ENCODE measurements at regions not wholly inside any gene's neighbourhood (a gene's known extent, or its start where the extent isn't known, plus 50 kb on each side); places are given as distances from the start of the nearest gene placed in this dataset.

DNA sequence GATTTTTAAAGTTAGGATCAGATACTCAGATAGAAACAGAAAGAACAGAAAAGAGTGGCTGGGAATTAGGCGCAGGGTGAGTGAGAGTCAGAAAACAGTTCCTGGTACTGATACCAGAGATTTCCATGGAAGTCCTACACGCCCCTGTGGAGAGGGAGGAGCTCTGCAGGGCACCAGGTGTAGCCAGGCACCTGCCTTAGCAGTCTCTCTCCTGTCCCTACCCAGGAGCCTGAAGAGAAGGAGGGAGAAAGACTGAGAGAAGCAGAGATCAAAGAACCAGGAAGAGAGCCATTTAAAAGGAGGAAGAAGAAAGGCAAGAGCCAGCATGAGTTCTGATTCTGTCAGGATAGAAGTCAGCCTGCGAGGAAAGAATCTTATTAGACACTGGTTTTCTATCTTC lies 65.0 kb downstream of the CBLN1 start:
- peak; percentile 15 for DNase-seq

DNA sequence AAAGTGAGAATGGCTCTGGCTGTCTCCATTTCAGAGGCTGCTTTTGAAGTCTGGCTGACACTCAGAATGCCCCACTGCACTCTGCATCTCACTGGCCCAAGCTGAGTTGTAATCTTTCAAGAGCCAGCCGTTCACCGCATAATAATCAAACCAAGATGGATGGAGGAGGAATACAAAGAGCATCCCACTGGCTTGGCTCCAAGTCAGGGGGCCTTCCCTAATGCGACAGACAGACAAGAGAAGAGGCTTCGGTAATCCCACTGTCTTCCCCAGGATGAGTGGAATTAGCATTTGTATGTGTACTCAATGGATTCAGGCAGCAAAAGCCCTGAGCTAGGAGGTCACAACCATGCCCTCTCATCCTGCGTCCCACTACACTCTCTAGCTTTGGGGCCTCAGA lies 68.0 kb downstream of the CBLN1 start:
- no peak for DNase-seq

DNA sequence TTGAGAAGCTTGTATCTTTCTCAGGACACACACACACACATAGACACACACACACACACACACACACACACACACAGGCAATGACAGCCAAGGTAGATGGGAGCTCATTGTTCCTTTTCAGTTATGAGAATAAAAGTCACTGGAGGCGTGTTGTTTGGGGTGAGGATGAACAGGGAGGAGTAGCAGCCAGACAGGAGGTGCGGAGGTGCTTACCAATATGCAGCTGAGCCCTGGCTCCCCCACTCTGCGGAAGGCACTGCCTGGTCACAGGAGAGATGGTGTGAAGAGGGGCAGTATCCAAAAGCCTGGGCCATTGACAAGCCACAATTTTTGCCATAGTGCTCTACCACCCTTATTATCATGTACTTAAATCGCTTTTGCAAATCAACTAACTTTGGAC lies 77.4 kb downstream of the CBLN1 start:
- no peak for DNase-seq

DNA sequence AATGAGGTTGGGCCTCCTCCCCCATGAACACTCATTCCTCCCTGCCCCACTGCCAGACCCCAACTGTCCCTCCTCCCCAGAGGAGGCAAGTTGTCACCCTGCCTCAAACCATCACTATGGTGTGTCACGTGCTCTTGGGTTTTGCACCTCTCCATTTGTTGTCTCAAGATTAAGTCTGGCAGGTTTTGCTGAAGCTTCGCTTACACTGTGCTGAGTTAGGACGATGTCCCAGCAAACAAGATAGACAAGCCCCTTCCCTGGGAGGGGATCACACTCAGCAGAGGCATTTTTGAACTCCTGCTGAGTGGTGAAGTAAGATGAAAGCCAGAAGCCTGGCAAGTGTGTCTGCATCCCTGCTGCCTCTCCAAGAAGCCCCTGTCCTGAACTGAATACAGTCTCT lies 78.3 kb downstream of the CBLN1 start:
- no peak for DNase-seq

DNA sequence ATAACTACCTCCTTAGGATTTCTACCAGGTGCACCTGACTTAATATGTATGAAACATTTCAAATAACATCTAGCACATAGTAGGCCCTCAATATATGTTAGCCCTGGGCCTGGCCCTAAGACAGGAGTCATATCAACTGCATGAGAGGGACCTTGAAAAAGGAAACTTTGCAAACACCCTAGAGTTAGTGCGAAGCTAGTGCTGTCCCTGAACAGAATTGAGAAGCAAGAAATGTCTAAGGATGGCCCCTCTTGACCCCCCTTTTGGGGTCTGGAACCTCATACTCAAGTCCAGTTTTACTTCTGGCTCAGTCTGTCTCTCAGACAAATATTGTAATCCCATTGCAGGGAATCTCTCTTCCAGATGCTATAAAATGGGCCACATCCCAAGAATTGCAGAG lies 80.5 kb downstream of the CBLN1 start:
- no peak for DNase-seq

DNA sequence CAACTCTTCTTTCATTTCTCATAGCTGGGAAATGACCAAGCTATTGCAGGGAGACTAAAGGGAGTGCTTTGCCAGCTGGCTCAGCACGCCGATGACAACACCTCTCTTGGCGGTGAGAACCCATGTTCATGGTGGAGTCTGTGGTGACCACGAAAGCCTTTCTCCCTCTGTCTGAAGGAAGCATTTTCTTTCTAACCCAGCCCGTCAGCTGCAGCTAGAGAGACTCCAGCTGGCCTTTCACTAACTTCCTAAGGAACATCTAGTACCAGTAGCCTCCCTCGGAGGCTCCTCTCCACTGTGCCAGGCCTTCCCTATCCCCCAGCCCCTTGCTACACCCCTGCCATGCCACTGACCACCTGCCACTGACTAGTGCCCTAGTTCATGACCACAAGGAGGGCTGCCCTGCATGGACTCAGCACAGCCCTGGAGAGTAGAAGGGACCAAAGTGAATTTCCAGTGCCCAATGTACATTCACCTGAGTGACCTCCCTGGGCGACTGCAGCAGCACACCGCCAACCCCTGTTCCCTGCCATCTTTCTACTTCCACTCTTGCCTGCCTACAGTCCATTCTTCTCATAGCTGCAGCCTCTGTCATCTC lies 81.3 kb downstream of the CBLN1 start:
- no peak for DNase-seq

DNA sequence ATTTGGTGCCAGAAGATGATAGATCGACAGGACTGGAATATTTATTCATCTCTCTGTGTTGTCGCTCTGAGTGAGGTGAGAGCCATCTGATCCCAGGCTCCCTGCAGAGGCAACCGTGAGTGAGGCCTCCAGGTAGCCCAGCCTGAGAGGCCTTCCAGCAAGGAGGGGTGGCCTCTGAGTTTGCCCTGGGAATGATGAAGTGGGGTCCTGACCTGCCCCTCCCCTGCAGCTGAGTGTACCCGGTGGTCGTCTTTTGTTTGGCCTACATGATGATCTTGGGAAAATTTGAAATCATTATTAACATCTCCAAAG lies 86.4 kb downstream of the CBLN1 start:
- DNase-seq, result no peak

DNA sequence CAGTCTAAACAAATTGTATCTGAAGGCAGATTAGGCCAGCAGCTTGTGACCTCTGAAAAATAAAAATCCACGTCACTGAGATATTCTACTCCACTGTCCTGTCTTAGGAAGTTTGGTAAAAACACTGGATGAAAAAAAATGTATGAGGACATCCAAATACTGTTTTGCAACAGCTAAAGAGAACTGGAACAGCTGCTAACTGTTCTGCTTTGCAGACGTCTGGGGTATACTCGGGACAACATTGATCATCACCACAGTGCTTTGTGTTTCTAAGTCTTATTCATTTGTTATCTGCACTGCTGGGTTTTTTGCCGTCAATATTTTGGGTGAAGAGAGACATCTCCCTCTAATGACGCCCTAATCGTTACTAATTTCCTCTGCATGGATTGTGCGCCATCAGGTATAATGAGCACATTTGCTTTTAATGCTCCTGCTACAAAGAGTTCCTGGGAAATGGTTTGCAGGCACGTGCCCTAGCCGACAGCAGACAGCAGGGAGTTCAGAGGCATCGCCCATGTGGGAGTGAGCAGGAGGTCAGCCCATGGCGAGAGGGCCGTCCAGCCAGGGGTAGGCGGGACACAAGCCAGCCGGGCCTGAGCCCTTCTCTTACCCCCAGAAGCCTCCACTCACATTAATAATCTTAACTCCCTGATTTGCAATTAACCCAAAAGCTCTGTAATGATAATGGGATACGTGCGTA lies 87.0 kb downstream of the CBLN1 start:
- no peak for DNase-seq

DNA sequence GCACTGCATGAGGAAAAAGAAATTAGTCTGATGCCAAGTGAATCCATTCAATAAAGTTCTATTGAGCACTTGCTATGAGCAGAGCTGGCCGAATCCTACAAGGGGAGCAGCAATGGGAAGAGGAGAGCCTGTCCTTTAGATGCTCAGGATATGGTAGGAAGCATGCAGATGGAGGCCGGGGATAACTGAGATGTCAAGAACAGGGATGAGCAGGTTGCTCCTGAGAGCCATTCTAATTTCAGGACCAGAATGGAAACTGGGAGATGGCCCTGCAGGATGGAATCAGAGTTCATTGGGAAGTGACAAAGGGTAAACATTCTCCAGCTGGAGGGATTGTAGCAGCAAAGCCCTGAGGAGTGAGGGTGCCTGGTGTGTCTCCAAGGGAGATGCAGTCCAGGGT lies 88.0 kb downstream of the CBLN1 start:
- DNase-seq, result no peak

DNA sequence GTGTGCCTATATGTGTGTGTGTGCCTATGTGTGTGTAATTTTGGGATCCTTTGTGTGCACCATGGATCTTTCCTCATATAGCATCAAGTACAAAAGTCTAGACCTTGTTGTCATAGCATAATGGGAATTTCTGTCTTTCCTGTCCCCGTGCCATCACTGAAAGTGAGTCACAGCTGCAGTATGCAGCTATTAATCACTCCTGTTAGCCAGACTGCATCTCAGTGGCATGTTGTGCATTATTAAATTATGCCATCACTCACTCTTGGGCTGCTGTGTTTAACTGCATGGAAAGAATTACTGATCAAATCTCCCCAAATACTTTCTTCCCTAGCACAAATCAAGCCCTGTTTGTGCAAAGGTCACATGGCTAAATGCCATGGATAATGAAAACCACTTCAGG lies 92.4 kb downstream of the CBLN1 start:
- DNase-seq, result no peak

DNA sequence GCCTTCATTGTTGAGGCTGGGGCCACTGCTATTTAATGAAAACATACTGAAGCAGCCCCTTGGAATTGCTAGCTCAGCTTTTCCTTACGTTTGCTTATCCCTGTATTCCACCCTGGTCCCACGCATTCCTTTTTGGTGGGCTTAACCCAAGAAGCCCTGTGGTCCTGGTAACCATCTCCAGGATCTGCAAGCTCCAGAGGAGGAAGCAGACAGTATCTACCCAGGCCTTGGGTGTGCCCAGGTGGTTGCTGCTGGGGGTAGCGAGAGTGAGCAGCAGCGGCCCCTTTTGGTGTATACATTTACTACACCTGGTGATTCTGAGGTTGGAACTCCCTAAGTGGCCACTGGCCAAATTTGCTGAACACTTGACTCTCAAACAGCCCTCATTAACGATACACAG lies 97.7 kb downstream of the CBLN1 start:
- DNase-seq, result no peak

DNA sequence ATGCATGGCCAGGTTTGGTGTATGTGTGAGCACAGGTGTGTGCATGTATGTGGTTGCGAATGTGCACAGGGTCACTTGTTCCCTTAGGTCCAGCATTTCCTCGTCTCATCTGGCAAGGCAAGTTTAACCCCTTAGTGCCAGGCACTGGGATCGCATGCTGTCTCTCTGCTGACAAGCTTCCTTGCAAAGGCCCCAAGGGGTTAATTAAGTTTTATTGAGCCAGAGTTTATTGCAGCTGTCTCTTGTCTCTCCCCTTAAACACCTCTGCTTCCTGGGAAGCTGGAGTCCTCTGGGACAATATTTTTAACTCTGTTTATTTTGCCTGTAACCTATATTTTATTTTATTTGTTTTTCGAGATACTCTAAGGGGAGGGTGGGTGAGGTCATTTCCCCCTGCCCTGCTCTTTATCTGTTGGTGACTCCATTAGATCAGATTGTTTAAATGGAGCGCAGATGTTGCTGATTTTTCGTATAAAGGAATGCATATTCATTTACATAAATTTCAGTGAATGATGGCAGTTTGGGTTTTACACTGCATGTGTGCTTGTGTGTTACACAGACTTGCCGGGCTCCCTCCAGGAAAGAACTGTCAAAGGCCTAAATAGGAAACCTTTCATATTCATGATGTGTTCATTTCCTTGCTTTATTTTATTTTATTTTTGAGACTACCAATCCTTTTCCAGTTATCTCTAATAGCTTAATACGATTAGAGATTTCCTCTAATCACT lies 99.7 kb downstream of the CBLN1 start:
- no peak for DNase-seq

DNA sequence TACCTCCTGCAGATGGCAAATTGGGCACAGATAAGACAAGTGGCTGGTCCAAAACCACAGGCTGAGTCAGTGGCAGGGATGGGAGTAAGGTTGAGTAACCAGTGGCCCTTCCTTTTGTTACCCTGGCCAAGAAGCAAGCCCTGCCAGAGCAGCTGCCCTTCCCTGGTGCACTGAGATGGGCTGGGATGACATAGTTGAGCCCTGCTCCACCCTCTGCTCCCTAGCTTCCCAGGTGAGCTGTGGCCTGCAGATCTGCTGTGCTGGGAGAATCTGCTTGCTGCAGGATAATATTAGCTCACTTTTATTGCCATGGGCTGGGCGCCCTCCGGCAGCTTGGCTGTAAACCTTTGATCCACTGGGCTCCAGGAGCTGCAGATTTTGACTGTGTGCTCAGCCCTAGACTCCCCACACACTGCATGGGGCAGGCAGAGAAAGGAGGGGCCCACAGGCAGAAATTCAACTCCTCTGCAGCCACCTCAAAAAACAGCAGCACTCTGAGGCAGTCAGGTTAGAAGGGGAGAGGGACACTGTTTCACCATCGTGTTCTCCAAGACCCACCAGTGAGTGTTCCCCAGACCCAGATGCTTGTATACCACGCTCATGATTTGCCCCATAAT lies 101.8 kb downstream of the CBLN1 start:
- DNase-seq, result no peak

DNA sequence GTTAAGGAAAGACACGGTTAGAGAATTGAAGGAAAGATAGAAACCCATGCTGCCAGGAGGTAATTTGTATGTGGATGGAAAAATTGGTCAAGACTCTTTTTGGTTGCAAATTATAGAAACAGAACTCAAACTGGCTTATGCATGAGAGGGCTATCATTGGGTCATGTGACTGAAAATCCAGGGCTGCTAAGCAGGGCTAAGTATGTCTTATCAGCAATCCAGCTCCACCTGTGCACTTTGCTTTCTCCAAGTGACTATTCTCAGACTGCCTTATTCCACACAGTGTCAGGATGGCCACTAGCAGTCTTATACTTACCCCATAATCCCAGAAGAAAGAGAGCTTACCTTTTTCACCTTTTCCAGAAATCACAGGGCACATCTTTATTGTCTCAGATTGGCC lies 113.5 kb downstream of the CBLN1 start:
- DNase-seq, result no peak

DNA sequence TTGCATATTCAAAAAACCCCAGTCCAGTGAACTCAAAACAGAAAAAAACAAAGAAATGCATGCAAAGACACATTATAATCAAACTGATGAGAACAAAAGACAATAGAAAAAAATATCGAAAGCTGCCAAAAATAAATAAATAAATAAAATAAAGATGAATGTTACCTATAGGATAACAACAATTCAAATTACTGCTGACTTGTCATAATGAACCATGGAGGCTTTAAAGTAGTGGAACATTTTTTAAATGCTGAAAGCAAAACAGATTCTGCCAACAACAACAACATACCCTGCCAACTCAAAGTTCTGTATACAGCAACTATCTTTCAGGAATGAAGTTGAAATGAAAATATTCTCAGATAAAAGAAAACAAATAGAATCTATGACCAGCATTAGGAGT lies 116.6 kb downstream of the CBLN1 start:
- no peak for DNase-seq

DNA sequence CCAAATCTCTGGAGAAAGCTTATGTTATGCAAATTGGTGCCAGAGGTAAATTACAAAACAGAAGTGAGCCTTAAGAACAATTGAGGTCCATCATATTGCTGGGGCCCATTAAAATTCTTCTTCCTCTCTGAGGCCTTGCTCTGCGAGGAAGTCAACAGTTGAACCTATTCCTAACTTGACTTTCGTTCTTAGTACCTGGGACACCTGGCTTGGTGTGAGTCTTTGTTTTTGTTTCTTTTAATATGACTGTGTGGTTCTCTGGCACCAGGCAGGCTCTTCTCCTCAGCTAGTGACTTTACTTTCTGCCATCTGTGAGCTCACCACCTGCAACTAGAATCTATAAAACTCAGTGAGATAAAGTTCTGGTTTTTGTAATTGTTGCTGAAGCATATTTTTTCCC lies 120.4 kb downstream of the CBLN1 start:
- no peak for DNase-seq

DNA sequence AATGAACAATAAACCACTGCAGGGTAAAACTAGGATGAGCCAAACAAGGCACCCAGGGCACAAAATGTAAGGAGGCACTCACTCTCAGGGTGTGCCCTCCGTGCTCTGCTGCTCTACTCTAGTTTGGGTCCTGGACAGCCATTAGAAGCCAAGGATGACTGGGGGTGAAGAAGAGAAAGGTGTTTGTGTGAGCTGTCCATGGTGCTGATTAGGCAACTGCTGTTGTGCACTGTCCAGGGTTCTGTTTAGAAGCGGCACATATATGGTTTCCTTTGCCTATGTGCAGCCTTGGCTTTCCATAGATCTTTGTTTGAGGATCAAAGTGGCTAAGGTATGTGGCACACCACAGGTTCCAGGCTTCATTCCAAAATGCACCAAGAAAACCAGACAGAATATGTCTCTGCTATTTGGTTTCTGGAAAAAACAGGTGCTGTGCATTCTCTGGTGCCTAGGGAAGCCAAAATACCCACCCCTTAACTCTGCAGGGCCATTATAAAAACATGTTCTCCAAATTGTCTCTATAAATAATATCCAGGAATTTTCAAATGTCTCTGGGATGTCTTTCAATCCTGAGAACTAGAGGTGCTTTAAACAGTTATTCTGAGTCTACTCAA lies 123.5 kb downstream of the CBLN1 start:
- no peak for DNase-seq

DNA sequence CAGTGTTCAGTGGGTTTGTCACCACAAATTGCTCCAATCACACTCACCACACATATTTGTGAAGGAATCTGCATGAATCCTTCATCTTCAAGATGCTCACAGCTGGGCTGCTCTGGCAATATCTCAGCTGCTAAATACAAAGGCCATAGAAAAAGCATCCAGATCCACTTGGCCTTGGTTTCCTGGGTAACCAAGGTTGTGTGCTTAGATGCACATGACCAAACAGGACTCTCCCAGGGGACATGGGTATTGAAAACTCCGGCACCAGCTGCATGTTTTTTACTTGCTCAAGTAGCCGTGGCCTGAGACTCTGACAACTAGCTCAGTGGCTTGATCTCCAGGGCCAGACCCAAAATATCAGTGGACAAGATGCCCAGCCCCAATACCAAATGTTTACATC lies 131.3 kb downstream of the CBLN1 start:
- peak; percentile 85 for DNase-seq

DNA sequence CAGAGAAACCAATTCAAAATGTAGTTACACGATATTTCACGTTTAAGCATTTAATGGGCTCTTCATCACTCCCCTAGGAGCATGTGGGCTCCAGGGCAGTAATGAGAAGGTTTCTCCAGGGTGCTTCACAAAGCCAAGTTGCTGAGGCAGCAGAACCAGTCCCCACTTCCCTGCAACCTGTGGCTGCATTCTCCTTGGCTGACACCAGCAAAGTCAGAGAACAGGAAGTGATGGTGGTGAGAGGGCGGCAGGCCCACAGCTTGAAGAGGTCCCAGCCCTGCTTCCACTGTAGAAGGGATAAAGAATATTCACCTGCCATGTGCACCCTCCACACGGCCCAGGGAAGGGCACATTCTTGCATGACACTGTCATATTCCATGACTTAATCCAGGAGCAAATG lies 133.2 kb downstream of the CBLN1 start:
- no peak for DNase-seq

DNA sequence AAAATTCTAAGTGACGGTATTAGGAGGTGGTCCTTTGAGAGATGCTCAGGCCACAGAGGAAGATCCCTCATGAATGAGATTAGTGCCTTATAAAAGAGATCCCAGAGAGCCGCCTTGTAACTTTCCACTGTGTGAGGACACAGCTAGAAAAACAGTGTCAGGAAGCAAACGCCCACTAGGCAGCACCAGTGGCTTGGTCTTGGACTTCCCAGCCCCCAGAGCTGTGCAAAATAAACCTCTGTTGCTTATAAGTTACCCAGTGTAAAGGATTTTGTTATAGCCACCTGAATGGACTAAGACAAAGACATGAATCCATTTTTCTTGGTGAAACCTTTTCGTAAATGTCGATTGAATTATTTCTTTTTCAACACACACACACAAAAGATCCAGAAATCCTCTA lies 141.0 kb downstream of the CBLN1 start:
- DNase-seq, result no peak

DNA sequence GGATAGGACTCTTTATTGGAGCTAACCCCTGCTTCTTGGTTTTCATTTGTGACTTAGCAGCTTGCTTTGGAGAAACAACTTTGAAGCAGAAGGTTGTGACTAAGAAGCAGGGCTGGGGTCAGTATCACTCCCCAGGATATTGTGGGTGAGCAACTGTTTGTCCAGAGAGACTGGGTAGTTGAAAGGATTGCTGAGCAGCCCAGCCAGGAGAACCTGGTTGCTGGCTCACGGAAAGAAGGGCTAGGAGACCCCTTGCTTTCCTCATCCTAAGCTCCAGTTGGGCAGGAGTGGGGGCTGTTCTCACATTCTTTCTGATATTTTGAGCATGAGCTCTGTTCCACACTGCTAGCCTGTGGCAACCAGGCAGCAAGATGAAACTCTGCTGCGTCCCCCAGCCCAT lies 151.2 kb downstream of the CBLN1 start:
- no peak for DNase-seq

DNA sequence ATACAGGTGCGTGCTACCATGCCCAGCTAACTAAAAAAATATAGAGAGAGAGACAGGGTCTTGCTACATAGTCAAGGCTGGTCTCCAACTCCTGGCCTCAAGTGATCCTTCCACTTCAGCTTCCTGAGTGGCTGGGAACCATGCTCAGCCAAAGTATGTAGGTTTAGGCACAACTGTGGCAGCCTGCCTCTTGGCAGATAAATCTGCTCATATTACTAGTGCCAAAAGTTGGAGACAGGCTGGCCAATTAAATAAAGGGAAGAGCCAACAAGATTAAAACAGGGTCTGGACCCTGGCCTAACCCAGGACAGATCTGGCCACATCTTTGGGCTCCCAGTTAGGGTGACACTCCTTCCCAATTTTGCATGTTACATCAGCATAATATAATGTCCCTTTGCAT lies 151.7 kb downstream of the CBLN1 start:
- no peak for DNase-seq

DNA sequence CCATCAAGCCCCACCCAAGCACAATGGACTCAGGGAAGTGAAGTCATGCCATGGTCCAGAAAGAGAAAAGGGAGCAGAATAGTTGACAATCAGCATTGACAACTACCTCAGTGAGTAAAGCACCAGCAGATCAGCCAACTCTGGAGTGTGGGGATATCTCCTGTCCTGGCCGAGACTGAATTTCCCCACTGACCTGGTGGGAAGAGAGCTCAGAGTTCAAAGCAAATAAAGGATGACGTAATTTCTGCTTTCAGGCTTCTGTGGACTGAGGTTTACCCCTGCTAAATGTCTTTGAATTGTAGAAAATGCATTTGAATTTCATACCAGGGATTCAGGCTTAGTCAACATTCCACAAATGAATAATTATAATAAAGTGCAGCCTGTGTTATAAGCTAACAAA lies 152.9 kb downstream of the CBLN1 start:
- DNase-seq, result no peak

DNA sequence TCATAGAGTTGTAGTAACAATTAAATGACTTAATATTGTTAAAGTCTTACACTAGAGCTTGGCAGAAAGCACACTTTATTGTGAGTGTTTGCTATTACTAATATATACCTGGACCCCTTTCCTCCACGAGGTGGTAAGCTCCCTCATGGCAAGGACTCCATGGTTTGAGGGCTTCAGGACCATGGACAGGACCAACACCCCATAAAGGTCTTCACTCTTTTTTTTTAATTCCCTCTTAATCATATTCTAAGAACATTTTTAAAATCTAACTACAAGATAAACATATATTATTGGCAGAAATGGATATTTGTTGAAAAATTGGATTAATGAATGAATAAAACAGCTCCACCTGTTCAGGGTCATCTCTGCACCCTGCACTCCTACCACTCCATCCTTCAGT lies 154.5 kb downstream of the CBLN1 start:
- no peak for DNase-seq

Data from NCI-H187 treated with DMSO at 0.1 percent for 48 hours (cell line).